M059J (cell line): ENCODE measurements at regions not wholly inside any gene's neighbourhood (a gene's known extent, or its start where the extent isn't known, plus 50 kb on each side); places are given as distances from the start of the nearest gene placed in this dataset.

Source experiments
- DNase-seq: peaks from one replicate; pipeline ENCODE4 v3.0.0-alpha.2; 2012; ENCODE audit warnings: low read depth

GRCh38 chr9:2496934-2497333 lies 124.7 kb upstream of the VLDLR start:
- DNase-seq, result no peak

- no peak for DNase-seq
Measured at GRCh38 chr9:2497666-2498400, 123.8 kb upstream of the VLDLR start.

DNA sequence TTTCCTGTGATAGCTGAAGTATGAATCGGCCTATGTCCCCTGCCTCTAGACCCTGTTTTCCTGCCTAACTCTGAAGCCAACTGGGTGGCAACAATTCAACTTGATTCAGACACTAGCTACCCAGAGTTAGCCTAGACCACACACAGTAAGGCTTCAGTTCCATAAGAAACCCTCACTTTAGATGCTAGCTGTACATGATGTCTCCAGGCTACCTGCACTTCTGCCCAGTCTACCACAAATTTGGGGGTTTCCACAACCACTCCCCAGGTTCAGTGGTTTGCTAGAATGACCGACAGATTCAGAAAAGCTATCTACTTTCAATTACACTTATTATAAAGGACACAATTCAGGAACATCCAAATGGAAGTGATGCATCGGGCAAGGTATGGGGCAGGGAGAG lies 119.4 kb upstream of the VLDLR start:
- no peak for DNase-seq

- DNase-seq, result peak; percentile 79
Measured at GRCh38 chr9:2502760-2503159, 118.8 kb upstream of the VLDLR start.

- DNase-seq, result no peak
Measured at GRCh38 chr9:2506321-2506720, 115.3 kb upstream of the VLDLR start.

DNA sequence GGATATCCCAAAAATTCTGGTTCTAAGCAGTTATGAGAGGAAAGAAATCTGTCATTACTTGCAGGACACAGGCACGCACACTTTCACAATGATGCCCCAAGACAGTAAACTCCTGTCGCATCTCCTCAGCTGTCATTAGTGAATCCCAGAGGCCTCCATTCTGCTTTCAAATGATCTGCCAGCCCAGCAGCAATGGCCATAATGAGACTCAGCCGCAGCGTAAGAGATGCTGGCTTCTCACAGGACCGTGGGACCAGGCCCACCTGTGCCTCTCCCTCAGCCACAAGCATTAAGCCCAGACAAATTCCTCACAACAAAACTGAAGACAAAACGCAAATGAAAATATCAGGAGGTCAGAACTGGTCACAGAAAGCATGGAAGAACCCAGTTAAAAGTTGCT lies 98.0 kb upstream of the VLDLR start:
- DNase-seq, result no peak

- no peak for DNase-seq
Measured at GRCh38 chr9:2524601-2525000, 97.0 kb upstream of the VLDLR start.

GRCh38 chr9:2525147-2525546 lies 96.4 kb upstream of the VLDLR start:
- no peak for DNase-seq

GRCh38 chr9:2526071-2526828 lies 95.3 kb upstream of the VLDLR start:
- no peak for DNase-seq

- no peak for DNase-seq
Measured at GRCh38 chr9:2531481-2531880, 90.1 kb upstream of the VLDLR start.

DNA sequence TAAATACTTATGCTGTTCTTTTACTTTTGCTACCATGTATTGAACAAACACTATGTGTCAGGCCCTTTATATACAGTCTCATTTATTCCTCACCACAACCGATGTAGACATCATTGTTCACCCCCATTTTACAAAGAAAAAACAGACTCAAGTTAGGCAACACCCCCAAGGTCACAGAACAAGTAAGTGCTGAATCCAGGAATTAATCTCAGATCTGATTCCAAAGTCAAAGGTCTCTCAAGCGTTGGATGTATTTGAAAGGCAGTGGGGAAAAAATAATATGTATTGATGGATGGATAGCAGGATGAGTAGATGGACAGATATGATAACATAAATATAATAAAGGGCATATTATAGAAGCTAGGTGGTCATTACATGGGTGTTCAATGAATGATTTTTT lies 85.1 kb upstream of the VLDLR start:
- DNase-seq, result no peak

DNA sequence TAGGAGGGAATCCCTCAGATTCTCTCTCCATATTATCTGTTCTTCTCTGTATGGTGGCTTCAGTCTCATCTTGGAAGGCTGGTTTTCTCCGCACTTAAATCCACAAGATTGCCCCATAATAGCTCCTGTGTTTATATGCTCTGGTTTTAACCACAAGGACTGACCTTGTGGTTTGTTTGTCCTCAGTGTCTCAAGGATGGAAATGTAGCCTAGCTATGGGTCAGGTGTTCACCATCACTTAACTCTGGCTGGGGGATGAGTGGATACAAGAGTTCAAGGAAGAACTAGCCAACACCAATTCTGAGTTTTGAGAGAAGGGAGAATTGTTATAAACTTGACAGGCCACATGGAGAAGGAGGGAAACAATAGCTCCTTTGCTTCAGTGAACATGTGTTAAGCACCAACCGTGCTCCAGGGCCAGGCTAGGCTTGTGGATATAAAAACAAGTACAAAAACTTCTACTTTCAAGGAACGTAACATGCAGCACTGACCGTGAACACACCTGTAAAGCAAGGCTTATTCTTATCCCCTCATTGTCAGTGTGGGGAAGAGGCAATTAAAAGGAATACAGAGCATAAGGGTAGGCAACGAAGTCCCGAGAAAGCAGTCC lies 75.6 kb upstream of the VLDLR start:
- DNase-seq, result peak; percentile 33

- DNase-seq, result peak; percentile 79
Measured at GRCh38 chr9:2555899-2556600, 65.5 kb upstream of the VLDLR start.

DNA sequence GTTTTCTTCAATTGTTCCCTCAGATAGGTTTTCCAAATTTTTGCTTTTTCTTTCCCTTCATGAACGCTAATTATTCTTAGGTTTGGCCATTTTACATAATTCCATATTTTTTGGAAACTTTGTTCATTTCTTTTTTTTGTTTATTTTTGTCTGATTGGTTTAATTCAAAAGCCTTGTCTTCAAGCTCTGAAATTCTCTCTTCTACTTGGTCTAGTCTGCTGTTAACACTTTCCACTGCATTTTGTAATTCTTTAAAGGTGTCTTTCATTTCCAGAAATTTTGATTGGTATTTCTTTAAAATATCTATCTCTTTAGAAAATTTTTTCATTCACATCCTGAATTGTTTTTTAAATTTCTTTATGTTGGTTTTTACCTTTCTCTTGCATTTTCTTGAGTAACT lies 63.9 kb upstream of the VLDLR start:
- no peak for DNase-seq

- DNase-seq, result peak; percentile 93
Measured at GRCh38 chr9:2559192-2560152, 62.1 kb upstream of the VLDLR start.

DNA sequence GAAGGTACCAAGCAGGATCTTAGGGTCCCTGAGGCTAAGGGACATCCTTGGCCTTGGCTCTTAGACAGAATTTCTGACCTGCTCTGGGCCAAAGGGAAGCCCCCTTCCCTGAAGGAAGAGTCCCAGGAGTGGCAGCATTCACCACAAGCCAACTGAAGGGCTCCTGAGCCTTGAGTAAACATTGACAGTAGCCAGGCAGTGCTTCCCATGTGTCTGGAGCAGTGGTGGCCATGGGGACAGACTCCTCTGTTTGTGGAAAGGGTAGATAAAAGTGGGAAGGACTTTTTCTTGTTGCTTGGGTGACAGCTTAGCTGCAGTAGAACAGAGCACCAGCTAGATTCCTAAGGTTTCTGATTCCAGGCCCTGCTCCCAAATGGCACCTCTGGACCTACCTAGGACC lies 61.4 kb upstream of the VLDLR start:
- DNase-seq, result no peak

- no peak for DNase-seq
Measured at GRCh38 chr9:2565676-2566340, 55.8 kb upstream of the VLDLR start.

DNA sequence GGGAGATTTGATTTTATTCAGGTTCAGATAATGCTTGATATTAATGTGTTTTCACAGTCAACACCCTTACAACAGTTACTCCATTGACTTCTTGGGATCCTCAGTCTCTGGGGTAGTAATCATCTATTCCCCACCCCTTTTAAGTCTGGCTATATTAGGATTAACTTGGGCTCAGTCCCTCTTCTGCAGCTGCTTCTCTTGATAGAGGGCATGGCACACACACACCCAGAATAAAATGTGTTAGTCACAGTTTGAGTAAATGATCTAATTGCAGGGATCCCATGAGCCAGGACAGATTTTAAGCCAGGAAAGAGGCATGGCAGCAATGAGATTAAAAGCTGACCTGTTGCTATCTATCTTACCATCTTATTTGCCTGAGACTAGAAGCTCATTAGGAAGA lies 53.7 kb upstream of the VLDLR start:
- peak; percentile 18 for DNase-seq

DNA sequence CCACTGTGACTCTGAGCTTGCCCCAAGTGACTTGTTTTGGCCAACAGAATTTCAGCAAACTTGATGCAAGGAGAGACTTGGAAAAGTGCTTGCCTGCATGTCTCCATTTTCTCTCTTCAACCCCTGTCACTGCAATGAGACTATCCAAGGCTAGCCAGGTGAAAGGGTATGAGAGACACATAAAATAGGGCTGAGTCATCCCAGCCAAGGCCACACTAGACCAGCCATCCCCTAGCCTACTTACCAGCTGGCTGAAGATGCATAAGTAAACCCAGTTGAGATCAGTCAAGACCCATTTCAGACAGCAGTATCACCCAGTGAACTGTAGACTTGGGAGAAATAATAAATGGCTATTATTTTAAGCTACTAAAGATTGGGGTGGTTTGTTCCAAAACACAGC lies 52.9 kb upstream of the VLDLR start:
- DNase-seq, result peak; percentile 62

GRCh38 chr9:2570615-2571479 lies 50.7 kb upstream of the VLDLR start:
- peak; percentile 99 for DNase-seq
